GM19463 (cell line): ENCODE measurements at regions not wholly inside any gene's neighbourhood (a gene's known extent, or its start where the extent isn't known, plus 50 kb on each side); places are given as distances from the start of the nearest gene placed in this dataset.

Experiments
- ATAC-seq: cut with Tn5 transposase; IDR thresholded peaks from one replicate; pipeline ENCODE4 v1.9.1; 2021; ENCODE audit warnings: mild to moderate bottlenecking, moderate library complexity; ENCODE audit not compliant: unreplicated experiment

DNA sequence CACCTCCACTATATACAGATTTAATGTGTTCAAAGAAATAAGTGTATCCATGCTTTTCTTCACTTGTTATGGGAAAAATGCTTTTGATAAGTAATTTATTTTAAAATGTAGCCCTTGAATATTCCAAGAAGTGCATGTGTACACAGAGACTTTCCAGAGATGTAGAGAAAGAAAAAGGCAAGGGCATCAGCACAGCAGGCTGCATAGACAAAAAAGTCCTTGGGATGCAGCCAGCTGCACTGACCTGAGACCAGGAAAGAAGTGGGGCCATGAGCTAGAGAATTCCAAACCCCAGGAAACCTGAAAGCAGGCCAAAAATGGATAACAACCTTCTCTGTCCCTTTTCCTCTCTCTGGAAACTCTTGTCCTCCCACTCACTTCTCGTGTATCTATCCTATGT, 51.6 kb upstream of the PRDM8 start:
- ATAC-seq: no peak

DNA sequence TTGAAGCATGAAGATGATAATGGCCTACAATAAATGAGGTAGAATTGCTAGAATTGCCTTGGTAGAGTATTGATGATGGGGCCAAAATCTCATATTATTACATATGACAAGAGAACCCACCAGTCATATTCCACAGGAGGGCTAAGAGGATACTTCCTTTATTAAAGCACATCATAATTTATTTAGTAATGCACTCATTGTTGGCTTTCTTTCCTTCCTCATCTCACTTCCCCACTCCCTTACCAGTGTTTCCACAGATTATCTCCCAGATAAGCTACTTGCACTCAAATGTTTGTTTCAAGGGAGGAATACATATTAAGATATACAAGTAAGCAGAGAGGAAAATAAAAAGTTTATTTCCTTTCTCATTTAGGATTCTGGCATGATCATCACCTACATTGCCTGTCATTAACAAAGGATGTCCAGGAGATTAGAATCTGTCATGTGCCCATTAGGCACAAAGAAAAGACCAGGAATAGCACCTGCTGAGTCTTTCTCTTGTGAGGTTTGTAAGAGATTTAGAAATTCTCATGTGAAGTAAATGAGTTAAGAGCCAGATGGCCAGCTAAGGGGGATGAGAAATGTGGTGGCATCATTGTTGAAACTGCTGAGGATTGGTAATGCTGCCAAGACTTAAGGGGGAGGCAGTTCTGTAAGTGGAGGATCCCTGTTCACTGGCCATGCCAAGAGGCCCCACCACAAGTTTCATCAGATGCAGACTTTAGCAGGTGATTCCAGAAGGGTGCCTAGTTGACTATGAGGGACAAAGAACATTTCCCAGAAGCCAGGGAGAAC, 52.4 kb upstream of the PRDM8 start:
- no peak for ATAC-seq

DNA sequence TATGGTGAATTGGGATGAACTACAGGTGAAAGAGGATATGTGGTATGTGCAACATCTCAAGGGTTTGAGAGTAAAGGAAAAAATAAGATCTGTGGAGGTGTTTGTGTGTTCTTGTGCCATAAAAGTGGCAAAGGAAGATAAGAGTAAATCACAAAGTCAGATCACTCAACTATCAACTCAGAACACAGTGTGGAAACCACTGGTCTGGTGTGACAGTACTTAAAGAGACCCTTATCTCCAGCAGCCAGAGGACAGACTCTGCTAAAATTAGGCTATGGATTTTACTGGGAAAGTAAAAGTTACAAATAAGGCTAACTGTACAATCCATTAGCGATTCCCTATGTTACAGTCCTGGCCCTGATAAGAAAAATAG, 54.0 kb upstream of the PRDM8 start:
- no peak for ATAC-seq

DNA sequence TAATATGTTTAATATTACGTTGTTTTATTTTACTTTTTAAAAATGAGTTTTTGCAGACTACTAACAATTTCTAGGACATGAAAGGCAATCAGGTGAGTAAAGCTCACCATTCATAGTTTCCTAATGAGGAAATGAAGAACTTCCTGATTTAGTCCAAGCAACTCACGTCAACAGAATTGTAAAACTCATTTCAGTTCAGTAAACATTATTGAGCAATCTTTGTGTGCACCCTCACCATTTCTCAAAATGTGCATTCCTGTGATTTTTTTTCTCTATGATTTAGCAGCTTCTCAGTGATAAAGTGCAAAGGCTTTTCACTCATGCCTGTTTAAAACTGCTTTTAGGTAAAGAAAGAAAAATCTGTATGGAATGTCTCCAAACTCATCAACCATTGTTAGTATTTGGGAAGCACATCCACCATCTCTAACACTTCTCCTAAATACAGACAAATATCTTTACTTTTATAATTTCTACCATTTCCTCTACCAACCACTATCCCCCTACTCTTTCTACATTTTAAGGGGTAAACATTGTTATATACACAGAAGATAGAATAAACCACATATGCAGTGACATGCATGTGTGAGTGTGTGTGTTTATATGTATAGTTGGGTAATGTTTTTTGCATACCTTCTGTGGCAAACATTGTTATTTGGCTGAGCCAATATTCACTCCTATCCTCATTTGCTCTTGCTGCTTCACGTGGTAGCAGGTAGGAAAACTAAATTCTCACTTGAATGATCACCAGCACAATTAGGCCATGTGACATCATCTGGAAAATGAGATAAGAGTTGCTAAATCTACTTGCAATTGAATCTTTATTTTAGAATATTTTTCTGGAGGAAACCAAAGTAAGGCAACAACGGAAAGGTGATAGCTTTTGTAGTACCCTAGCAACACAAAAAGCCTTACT, 54.7 kb upstream of the PRDM8 start:
- no peak for ATAC-seq

DNA sequence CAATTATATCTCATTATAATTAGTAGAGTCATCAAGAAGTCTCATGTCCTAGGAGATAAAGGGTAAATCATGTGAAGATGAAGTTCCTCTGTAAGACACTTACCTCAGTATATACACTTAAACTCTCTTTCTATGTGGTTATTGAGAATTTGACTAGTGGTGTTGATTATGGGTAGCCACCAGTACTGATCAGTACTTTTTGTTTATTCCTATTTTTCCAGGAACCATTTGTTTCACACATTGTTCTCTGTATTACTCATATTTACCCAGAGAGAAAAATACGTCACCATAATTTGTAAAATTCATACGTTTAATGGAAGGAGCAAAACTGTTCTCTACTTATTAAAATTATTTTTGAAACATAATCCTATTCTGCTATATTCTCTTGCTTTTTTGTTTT, 55.8 kb upstream of the PRDM8 start:
- ATAC-seq: no peak

DNA sequence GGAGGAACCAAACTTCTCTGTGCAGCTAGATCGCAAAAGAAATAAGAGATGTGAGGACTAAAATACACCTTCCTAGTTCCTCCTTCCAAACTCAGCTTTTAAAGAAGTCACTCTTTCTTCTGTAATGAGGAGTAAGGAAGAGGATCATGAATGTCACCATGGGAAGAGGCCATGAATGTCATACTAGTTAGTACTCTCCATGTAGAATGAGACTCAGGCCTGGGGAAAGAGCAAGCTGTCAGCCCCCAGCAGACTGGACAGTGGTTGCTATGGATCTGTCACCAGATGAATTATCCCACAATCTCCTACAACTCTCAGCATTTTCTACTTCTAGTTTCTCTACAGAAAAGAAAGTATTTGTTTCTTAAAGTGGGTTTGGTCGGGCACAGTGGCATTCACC, 57.1 kb upstream of the PRDM8 start:
- no peak for ATAC-seq

DNA sequence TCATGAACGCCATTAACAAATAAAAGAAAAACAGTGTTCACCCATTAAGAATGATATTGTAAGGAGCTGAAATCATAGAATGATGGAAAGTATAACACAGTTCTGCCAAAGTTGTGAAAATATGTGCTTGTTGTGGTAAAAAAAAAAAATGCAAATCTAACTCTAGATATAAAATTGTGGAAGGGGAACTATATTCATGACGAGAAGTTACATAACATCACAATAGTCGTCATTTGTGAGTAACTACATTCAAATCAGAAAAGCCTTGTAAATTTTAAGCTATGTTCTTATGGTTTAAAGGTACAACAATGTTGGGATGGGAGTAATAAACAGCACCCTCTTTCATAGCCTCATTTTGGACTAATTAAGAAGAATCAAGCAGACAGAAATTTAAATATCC, 57.6 kb upstream of the PRDM8 start:
- no peak for ATAC-seq

DNA sequence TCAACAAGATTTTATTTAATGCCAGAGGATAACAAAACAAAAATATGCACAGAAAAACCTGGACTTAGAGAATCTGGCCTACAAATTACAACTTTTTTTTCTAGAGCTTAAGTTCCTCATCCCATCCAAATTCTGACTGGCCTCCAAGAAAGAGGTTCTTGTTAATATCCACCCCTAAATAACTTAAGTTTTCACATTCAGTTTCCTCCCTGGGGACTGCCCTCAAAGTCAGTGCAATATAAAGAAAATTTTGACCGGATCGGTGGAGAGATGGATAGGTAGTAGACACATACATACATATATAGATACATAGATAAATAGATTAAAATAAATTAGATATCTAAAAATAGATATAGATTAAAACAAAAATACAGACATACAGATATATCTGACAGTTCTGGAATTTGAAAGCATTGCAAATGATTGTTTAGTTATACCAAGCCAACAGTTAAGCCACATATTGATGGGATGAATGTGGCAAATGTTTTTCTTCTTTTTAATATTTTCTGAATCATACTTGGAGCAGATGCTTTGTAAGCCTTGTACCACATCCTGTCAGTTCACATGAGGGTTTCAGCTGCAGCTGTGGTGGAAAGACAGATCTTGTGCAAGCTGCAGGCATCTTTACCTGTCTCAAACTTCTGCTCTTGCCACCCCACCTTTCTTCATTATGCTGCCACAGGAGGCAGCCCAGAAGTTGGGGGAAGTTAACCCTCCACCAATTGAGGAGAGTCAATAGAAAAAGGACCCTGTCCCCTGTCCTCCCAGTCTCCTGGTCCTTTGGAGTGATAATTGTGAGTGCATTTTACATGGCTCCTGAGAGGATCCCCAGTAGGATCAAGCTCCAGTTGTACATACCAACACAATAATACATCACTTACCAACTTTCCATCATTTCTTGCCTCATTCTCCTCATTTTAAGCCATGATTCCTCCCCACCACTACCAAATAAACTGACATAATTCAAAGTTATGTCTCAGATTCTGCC, 58.5 kb upstream of the PRDM8 start:
- ATAC-seq: peak; percentile 94

DNA sequence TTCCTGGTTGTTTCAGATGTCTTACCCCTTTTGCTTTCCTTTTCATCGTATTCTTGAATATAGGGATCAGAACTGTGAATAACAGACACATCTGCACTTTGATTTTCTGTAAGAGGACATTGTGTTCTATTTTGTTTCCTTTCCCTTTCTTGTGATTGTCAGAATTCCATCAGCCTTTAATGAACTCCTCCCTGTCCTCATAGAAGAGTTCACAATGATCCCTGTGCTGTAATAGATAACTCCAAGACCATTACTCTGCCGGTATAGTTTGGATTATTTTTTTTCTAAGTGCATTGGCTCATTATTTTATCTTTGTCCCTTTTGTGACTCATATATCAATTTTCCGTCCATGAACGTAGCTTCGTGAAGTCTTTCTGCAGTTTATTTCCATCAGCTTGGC, 59.7 kb upstream of the PRDM8 start:
- no peak for ATAC-seq

DNA sequence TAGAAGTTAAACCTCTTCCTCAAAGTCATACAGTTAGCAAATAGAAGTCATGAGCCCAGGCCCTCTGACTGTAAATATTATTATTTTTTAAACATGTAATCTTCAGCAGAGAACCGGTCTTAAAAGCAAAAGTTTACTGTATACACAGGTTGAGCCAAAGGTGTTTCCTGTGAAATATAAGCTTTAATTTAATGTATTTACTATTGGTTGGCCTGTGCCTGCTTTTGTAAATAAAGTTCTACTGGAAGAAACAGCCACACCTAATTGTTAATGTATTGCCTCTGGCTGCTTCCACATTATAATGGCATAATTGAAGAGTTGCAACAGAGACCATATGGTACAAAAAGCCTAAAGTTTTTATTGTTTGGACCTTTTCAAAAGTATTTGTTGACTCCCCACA, 61.0 kb upstream of the PRDM8 start:
- no peak for ATAC-seq

DNA sequence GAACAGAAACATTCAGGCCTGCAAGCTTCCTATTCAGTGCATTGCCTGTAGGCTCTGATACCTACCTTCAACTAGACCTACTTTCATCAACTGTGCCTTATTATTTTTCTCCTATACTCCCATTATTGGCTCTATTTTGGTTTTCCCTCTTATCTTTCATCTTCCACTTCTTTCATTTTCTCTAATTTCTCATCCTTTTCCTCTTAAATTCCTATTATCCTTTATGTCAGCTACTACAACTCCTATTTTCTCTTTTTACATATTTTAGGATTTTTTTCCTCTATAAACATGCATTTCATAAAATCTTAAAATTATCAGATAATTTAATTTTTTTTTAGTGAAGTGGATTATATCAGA, 61.6 kb upstream of the PRDM8 start:
- ATAC-seq: no peak

DNA sequence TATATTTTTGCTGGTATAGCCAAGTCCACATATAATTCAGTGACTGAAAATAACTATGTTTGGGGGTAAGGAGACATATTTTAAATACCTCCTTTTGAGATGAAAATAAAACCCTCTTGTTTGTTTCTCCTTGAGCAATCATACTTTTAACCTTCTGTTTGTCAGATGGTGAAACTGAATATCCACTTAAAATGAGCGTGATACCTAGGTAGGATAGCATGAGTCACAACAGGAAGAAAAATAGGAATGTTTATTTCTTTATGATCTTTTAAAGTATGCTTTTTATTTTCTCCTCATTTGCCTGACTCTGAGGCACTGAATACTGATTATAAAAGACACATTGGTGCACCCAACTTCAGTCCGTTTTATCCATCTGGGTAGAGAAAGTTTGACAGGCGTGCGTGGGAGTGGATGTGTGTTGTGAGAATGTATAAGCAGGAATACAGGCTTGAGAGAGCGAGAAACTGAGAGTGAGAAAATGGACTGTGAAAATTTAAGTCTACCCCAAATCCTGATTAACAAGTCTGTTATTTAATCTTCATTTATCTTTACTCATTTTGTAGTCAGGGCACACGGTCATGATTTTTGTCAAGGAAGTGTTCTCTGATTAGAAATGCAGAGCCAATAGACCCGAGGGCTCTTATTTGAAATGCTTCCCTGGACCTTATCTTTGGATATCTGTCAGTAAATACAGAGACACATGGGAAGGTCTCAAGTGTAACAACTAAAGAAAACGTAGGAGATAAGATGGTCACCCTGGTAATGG, 62.1 kb upstream of the ANTXR2 start:
- ATAC-seq: no peak

DNA sequence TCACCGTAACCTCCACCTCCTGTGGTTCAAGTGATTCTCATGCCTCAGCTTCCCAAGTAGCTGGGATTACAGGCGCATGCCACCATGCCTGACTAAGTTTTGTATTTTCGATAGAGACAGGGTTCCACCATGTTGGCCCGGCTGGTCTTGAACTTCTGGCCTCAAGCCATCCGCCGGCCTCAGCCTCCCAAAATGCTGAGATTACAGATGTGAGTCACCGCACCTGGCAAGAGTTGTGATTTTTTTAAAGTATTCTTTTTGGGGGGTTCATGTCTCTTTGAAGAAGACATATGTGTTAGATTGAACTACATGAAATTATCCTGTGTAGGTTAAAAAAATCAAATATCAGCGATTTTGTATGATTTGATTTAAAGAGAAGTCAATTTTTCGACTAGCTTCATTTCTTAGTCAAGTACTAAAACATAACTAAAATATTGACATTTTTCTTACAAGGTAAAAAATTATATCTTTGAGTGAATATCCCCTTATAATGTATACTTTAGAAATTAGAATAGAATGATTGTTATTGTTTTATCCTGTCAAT, 60.3 kb upstream of the ANTXR2 start:
- ATAC-seq: no peak

DNA sequence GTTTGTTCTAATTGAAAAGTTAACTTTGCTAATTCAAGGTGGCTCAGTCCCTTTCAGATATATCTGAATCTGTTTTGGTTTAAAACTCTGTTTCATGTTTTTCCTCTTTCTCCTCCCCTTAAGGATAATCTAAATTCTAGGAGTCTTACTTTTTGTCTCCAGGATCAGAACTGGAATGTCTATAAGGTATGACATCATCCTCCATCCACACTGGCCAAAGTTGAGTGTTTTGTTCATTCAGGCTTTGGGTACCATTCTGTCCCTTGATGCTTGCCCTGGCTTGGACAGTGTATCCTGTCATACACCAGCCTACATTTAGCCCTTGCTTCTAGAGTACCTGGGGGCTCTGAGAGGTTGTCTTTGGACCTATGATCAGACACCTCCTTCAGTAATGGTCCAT, 56.8 kb upstream of the ANTXR2 start:
- no peak for ATAC-seq

DNA sequence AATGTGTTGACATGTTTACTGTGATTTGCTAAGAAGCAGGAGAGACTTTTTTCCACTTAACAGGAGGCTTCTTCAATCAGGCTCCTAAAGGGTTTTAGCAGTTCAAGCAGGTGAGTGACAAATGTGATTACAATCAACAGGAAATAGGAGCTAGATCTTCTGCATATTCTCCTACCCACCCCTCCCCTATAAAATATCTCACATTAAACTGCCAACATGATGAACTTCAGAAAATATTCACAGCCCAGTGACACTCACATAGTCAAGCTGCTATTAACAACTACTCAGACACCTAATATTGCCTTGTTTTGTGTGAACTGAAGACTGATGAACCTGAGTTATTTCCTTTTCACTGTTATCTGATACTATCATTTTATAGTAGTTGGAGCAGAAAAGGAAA, 55.9 kb upstream of the ANTXR2 start:
- ATAC-seq: no peak

DNA sequence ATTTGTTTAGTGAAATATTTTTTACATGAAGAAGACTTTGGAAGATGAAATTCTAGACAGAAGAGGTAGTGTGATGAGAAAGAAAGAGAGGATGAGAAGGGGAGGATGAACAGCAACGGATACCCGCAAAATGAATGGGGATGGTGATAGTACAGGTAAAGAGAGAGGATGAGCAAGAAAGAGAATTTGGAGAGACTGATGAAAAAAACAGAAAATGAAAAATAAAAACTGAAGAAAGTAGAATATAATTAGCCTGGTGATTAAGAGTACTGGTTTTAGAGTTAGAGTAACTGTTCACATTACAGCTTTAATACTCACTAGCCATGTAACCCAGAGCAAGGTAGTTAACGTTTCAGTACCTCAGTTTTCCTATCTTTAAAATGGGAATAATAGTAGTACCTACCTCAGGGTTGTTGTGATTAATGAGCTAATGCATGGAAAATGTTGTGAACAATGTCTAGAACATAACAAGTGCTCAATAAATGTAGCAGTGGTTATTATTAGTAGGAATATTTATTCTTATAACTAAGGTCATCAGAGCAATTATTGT, 54.9 kb upstream of the ANTXR2 start:
- no peak for ATAC-seq

DNA sequence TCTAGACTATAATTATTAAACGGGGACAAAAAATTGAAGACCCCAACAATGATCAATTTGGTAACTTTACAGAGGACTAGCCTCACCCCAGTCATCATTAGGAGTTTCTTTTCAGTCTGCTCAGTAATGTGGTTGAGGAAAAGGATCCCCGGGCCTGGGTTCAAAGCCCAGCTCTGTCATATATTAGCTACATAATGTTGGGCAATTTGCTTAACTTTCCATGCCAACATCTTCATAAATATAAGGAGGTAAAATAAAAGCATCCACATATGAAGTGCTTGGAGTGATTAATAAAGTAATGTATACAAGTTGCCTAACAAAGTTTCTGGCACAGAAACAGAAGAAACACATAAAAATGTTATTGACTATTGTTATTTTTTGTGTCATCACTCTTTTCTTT, 53.4 kb upstream of the ANTXR2 start:
- no peak for ATAC-seq

DNA sequence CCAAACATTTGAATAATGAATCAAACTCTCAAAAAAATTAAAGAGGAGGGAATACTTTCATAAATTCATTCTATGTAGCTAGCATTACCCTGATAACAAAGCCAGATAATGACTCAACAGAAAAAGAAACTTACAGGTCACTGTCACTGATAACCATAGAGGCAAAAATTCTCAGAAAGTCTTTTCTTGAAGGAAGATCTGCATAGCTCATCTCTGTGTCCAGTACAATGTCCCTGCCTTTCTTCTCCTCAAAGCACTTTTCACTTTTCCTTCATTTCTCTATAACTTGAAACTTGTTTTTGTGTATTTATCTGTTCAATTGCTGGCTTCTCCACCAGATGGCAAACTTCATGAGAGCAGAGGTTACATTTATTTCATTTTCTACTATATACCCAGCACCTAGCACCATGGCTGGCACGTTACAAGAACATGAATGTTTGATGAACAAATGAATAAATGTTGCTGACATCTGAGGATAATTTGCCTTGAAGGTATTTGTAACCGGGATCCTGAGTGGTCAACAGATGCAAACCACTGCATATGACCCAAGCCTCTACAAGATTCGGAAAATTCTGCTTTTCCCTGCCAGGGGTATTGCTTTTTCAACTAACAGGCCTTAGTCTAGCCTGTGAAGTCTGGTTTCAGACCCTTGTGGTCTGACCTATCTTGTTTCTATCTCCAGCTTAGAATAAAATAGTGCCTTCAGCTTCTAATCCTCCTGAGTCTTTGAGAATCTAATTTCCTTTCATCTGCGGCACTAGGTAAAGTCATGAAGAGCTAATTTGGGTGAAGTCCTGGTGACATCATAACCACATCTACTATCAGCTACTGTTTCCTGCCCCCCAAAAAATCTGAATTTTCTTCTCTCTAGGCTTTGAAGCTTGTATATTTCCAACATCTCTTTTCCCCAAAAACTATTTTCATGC, 52.5 kb upstream of the ANTXR2 start:
- ATAC-seq: peak; percentile 49
